ENCODE measurements at regions not wholly inside any gene's neighbourhood (a gene's known extent, or its start where the extent isn't known, plus 50 kb on each side); places are given as distances from the start of the nearest gene placed in this dataset.

DNA sequence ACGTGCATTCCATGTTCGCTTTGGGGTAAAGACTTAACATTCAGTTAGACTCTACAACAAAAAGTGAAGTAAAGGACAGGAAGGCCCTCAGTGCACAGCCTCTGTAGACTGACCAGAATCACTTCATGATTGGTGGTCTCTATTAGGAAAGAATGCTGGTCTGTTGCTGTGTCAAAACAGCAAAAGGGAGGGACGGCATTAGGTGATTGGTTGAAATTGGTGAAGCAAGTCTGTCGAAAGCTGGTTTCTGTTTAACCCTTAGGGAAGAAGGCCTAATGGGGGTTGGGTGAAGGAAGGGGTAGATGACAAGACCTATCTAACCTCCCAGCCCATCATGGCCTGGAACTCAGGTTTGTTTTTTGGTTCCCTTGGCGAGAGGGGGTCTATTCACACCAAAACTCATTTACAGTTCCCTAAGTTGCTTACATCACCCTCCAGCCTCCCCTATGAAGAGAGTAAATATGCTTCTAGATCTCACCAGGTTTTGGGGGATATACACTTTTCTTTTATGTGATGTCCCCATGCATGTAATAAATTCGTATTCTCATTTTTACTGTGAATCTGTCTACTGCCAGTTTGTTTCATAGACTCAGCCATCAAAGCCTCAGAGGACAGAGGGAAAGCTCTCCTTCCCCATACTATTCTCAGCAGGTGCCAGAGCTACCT lies 65.6 kb downstream of the TMEM17 start:
- Histone ChIP-seq H3K4me1 (no peaks in the 10 kb centered on the region), H3K27me3 (no peaks in the 10 kb centered on the region), H3K36me3 (no peaks in the 10 kb centered on the region), H3K4me3 (no peak overlapping the region), H3K27ac (no peak overlapping the region), H3K9me3 (no peaks in the 10 kb centered on the region)
- DNase-seq: no peak
- TF ChIP-seq, protein P1, sequence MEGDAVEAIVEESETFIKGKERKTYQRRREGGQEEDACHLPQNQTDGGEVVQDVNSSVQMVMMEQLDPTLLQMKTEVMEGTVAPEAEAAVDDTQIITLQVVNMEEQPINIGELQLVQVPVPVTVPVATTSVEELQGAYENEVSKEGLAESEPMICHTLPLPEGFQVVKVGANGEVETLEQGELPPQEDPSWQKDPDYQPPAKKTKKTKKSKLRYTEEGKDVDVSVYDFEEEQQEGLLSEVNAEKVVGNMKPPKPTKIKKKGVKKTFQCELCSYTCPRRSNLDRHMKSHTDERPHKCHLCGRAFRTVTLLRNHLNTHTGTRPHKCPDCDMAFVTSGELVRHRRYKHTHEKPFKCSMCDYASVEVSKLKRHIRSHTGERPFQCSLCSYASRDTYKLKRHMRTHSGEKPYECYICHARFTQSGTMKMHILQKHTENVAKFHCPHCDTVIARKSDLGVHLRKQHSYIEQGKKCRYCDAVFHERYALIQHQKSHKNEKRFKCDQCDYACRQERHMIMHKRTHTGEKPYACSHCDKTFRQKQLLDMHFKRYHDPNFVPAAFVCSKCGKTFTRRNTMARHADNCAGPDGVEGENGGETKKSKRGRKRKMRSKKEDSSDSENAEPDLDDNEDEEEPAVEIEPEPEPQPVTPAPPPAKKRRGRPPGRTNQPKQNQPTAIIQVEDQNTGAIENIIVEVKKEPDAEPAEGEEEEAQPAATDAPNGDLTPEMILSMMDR (IDR thresholded peaks at IDR 0.05): no peak
- TF ChIP-seq POLR2A (IDR thresholded peaks at IDR 0.05): no peak

- Histone ChIP-seq H3K4me1 (no peaks in the 10 kb centered on the region), H3K4me3 (no peak overlapping the region), H3K27ac (no peak overlapping the region), H3K9me3 (no peaks in the 10 kb centered on the region), H3K36me3 (no peaks in the 10 kb centered on the region), H3K27me3 (no peaks in the 10 kb centered on the region)
- no peak for DNase-seq
- TF ChIP-seq, protein P1 (IDR thresholded peaks at IDR 0.05): no peak
- TF ChIP-seq POLR2A (IDR thresholded peaks at IDR 0.05): no peak
Observed at GRCh38 chr2:62439425-62439824, 66.6 kb downstream of the TMEM17 start.

GRCh38 chr2:62437785-62438184 lies 68.2 kb downstream of the TMEM17 start:
- H3K27me3 ChIP-seq: no peaks in the 10 kb centered on the region
- H3K36me3 ChIP-seq: no peaks in the 10 kb centered on the region
- no peaks in the 10 kb centered on the region for H3K4me1 ChIP-seq
- DNase-seq: no peak
- H3K9me3 ChIP-seq: no peaks in the 10 kb centered on the region
- TF ChIP-seq, protein P1 (IDR thresholded peaks at IDR 0.05): no peak
- no peak overlapping the region for H3K27ac ChIP-seq
- H3K4me3 ChIP-seq: no peak overlapping the region

GRCh38 chr2:62435720-62436119 lies 70.3 kb downstream of the TMEM17 start:
- TF ChIP-seq POLR2A (IDR thresholded peaks at IDR 0.05): no peak
- Histone ChIP-seq H3K27me3 (no peaks in the 10 kb centered on the region), H3K4me3 (no peak overlapping the region), H3K36me3 (no peaks in the 10 kb centered on the region), H3K9me3 (no peaks in the 10 kb centered on the region), H3K4me1 (no peaks in the 10 kb centered on the region), H3K27ac (no peak overlapping the region)
- DNase-seq: no peak

DNA sequence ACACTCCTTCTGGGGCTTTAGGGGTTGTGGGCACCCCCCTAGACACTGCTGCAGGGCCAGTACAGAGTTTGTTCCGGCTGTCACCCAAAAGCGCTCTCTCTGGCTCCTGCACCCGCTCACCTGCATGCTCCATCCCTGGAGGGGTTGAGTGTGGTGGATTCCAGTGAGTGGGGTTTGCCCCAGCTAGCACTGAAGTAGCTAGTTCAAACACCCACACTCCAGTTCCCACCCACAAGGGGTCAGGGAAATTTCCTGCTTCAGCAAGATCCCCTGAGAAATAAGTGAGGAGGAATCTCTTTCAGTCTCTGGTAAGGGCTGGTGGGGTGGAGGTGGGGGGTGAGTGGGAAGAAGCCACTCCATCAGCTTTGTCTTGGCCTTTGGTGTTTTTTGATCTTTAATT lies 73.6 kb downstream of the TMEM17 start:
- H3K9me3 ChIP-seq: no peaks in the 10 kb centered on the region
- no peak for TF ChIP-seq POLR2A (IDR thresholded peaks at IDR 0.05)
- no peaks in the 10 kb centered on the region for H3K27me3 ChIP-seq
- H3K36me3 ChIP-seq: no peaks in the 10 kb centered on the region
- H3K27ac ChIP-seq: no peak overlapping the region
- H3K4me1 ChIP-seq: no peaks in the 10 kb centered on the region
- H3K4me3 ChIP-seq: no peak overlapping the region
- DNase-seq: no peak

DNA sequence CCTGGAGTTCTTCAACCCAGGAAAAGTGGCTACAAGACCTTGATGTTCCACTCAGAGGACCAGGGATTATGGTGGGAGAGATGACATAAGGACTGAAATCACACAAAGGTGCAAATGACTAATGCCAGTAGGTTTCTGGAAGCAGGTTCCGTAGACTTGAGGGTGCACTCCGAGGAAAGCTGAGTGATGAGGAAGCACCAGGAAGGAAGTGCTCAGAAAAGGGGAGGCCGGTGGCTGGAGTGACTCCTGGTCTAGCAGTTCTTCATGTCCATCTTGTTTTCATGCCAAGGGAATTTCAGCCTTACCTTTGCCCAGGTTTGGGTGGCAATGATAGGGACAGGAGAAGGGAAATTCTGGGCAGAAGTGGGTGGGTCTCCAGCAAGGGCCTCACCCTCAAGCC lies 74.5 kb downstream of the TMEM17 start:
- DNase-seq: no peak
- Histone ChIP-seq H3K9me3 (no peaks in the 10 kb centered on the region), H3K4me3 (no peak overlapping the region), H3K27ac (no peak overlapping the region), H3K4me1 (no peaks in the 10 kb centered on the region), H3K36me3 (no peaks in the 10 kb centered on the region), H3K27me3 (no peaks in the 10 kb centered on the region)
- TF ChIP-seq POLR2A (IDR thresholded peaks at IDR 0.05): no peak
- TF ChIP-seq, protein P1 (IDR thresholded peaks at IDR 0.05): no peak

GRCh38 chr2:62430146-62430545 lies 75.8 kb downstream of the TMEM17 start:
- Histone ChIP-seq H3K27ac (no peak overlapping the region), H3K27me3 (no peaks in the 10 kb centered on the region), H3K9me3 (no peaks in the 10 kb centered on the region), H3K36me3 (no peaks in the 10 kb centered on the region), H3K4me3 (no peak overlapping the region), H3K4me1 (no peaks in the 10 kb centered on the region)
- DNase-seq: no peak
- TF ChIP-seq POLR2A (IDR thresholded peaks at IDR 0.05): no peak
- TF ChIP-seq, protein P1 (IDR thresholded peaks at IDR 0.05): no peak

Measured in Peyer's patch (tissue), 4 donors.